ENCODE measurements at regions not wholly inside any gene's neighbourhood (a gene's known extent, or its start where the extent isn't known, plus 50 kb on each side); places are given as distances from the start of the nearest gene placed in this dataset.

DNA sequence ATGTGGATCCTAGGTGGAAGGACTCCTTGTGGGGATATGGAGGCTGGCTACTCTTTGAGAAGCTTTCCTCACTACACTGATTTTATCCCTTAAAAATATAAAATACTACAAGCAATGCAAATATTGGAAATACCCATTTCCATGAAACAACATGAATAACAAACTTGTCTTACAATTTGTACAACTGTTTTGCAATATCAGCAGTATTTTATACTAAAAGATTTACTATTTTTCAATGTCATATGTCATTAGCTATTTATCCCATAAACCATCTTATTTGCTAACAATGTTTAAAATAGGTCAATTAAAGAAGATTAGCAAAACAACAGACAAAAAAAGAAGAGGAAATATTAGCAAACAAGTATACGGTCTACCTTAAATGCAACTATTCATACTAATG is 1674.1 kb downstream of the PCDH7 start:
- in situ Hi-C loops (cut with HindIII; ENCODE audit: low sequenced_read_pairs): no loop called here
- no peak for DNase-seq (ENCODE audit: low read depth, low spot score)
- TF ChIP-seq, protein P1, sequence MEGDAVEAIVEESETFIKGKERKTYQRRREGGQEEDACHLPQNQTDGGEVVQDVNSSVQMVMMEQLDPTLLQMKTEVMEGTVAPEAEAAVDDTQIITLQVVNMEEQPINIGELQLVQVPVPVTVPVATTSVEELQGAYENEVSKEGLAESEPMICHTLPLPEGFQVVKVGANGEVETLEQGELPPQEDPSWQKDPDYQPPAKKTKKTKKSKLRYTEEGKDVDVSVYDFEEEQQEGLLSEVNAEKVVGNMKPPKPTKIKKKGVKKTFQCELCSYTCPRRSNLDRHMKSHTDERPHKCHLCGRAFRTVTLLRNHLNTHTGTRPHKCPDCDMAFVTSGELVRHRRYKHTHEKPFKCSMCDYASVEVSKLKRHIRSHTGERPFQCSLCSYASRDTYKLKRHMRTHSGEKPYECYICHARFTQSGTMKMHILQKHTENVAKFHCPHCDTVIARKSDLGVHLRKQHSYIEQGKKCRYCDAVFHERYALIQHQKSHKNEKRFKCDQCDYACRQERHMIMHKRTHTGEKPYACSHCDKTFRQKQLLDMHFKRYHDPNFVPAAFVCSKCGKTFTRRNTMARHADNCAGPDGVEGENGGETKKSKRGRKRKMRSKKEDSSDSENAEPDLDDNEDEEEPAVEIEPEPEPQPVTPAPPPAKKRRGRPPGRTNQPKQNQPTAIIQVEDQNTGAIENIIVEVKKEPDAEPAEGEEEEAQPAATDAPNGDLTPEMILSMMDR (IDR thresholded peaks at IDR 0.05; ENCODE audit: low read depth, low read length): no peak
- H3K4me3 ChIP-seq (ENCODE audit: low read depth, low read length): no peak overlapping the region

DNA sequence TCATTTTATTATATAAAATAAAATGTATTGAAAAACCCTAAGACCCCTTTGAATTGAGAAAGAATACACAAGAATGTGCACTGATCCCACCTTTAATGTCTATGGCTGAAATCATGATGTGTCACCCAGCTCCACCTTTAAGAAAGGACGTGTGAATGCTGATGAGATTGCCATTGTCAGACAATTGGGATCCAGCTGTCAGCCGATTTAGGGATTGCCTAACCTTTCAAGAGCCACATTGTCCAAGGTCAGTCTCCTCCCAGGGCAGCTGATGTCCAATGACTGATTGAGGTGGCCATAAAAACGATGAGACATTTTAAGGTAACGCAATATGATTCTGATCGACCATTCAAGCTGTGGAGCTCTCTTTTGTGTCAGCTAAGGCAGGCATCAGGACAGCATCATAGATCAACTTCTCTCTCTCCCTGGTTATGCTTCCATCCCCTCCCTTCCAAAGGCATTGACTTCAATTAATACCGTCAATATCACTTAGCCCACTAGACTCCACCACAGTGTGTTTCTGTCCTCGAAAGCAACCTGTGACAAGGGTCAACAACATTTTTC is 1676.4 kb downstream of the PCDH7 start:
- in situ Hi-C loops (cut with HindIII; ENCODE audit: low sequenced_read_pairs): no loop called here
- H3K4me3 ChIP-seq (ENCODE audit: low read depth, low read length): no peak overlapping the region
- TF ChIP-seq, protein P1 (IDR thresholded peaks at IDR 0.05; ENCODE audit: low read depth, low read length): no peak
- no peak for DNase-seq (ENCODE audit: low read depth, low spot score)

DNA sequence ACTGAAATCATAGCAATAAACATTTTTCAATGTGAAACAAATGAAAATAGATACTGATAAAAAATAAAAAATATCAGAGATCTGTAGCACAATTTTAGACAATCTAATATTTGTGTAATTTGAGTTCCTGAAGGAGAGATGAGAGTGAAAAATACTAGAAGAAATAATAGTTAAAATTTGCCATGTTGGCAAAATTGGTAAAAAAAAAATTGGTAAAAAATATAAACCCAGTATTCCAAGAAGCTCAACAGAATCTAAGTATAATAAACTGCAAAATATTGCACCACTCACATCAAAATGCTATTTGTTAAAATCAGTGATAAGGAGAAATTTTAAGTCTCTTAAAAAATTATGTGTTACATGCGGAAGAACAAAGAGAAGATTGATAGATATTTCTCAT is 1680.7 kb downstream of the PCDH7 start:
- no peak for DNase-seq (ENCODE audit: low read depth, low spot score)
- in situ Hi-C loops (cut with HindIII; ENCODE audit: low sequenced_read_pairs): no loop called here
- TF ChIP-seq, protein P1 (IDR thresholded peaks at IDR 0.05; ENCODE audit: low read depth, low read length): no peak
- H3K4me3 ChIP-seq (ENCODE audit: low read depth, low read length): no peak overlapping the region

DNA sequence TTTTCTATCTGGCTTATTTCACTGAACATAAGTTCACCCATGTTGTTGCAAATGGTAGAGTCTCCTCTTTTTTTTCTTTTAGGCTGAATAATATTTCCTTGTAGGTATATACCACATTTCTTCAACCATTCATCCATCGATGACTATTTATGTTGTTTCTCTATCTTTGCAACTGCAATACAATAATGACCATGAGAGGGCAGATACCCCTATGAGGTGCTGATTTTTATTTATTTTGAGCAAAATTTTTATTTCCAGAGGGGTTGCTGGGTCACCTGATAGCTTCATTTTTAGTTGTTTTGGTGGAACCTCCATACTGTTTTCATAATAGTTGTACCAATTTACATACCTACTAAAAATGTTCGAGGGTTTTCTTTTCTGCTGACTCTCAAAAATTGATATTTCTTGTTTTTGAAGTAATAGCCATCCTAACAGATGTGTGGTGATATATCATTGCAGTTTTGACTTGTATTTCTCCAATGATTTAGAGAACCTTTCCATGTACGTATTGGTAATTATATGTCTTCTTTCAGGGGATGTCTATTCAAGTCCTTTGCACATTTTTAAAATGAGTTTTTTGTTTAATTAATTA is 1697.0 kb downstream of the PCDH7 start:
- no peak for DNase-seq (ENCODE audit: low read depth, low spot score)
- no peak overlapping the region for H3K4me3 ChIP-seq (ENCODE audit: low read depth, low read length)
- TF ChIP-seq, protein P1 (IDR thresholded peaks at IDR 0.05; ENCODE audit: low read depth, low read length): peak; percentile 20
- in situ Hi-C loops (cut with HindIII; ENCODE audit: low sequenced_read_pairs): no loop called here

DNA sequence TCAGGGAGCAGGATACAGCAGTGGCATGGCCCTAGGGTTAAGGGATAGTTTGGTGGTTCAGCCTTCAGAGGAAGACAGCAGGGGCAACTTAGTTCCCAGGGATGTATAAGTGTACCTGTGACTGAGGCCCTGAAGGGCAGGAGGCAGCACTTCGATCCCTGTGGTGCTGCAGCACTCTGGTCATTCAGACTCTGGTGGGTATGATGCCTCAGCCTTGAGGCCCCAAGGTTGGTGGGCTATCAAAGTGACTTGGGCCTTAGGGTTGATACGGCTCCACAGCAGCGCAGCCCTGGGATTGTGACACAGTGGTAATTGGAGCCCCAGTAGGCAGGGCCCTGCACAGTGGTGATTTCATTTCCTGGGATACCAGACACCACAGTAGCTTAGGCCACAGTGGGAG is 1703.1 kb downstream of the PCDH7 start:
- DNase-seq (ENCODE audit: low read depth, low spot score): no peak
- no peak overlapping the region for H3K4me3 ChIP-seq (ENCODE audit: low read depth, low read length)
- in situ Hi-C loops (cut with HindIII; ENCODE audit: low sequenced_read_pairs): no loop called here
- TF ChIP-seq, protein P1 (IDR thresholded peaks at IDR 0.05; ENCODE audit: low read depth, low read length): no peak

DNA sequence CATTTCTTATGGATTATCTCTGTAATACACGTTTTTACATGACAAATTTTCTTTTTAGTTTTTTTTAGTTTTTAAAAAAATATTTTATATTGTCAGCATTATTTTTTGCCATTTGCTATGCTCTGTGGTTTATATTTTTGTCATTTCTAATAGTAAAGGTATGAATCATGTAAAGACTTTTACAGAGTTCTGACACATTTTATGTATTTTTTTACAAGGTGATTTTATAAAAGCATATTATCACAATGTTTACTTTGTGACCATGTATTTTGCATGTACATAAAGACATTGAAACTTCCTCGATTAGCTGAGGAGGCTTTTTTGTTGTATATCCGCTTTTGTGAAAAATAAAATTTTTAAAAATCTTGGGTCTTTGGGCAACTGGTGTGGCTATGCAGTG is 1705.1 kb downstream of the PCDH7 start:
- DNase-seq (ENCODE audit: low read depth, low spot score): no peak
- in situ Hi-C loops (cut with HindIII; ENCODE audit: low sequenced_read_pairs): no loop called here
- TF ChIP-seq, protein P1 (IDR thresholded peaks at IDR 0.05; ENCODE audit: low read depth, low read length): no peak
- no peak overlapping the region for H3K4me3 ChIP-seq (ENCODE audit: low read depth, low read length)

All from astrocyte of the spinal cord (primary cell).